ENCODE measurements at regions not wholly inside any gene's neighbourhood (a gene's known extent, or its start where the extent isn't known, plus 50 kb on each side); places are given as distances from the start of the nearest gene placed in this dataset.

DNA sequence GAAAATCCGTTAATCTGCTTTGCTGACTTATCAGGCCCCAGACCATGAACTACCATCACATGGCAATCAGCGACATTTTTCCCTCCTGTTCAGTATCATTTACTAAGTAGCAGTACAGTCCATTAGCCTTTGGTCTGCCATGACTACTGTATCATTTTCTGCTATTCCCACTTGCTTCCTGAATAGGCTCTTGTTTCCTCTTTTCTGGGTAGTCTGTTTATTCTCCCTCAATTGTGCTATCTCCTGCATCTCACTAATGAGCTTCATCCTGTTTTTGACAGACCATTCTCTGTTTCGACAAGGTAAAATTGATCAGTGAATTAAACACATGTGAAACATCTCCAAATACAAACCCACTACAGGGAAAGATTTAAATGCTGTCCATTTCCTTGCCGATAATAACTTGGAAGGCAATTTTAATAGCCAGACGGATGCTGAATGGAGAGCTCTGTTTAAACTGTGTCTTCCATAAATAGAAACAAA lies 263.5 kb upstream of the ANKRD55 start:
- no peak overlapping the region for H3K4me3 ChIP-seq (ENCODE audit: low read depth, low read length)
- no peak for TF ChIP-seq CTCF (conservative IDR thresholded peaks at IDR 0.05; ENCODE audit: low read depth, low read length)
- no peak for DNase-seq (ENCODE audit: low read depth)

GRCh38 chr5:56494300-56494731 lies 261.2 kb upstream of the ANKRD55 start:
- TF ChIP-seq CTCF (conservative IDR thresholded peaks at IDR 0.05; ENCODE audit: low read depth, low read length): no peak
- H3K4me3 ChIP-seq (ENCODE audit: low read depth, low read length): no peak overlapping the region
- DNase-seq (ENCODE audit: low read depth): peak; percentile 16

GRCh38 chr5:56493766-56494165 lies 260.6 kb upstream of the ANKRD55 start:
- no peak for DNase-seq (ENCODE audit: low read depth)
- TF ChIP-seq CTCF (conservative IDR thresholded peaks at IDR 0.05; ENCODE audit: low read depth, low read length): no peak
- H3K4me3 ChIP-seq (ENCODE audit: low read depth, low read length): no peak overlapping the region

- TF ChIP-seq CTCF (conservative IDR thresholded peaks at IDR 0.05; ENCODE audit: low read depth, low read length): no peak
- H3K4me3 ChIP-seq (ENCODE audit: low read depth, low read length): no peak overlapping the region
- no peak for DNase-seq (ENCODE audit: low read depth)
Measured at GRCh38 chr5:56493308-56493707, 260.2 kb upstream of the ANKRD55 start.

DNA sequence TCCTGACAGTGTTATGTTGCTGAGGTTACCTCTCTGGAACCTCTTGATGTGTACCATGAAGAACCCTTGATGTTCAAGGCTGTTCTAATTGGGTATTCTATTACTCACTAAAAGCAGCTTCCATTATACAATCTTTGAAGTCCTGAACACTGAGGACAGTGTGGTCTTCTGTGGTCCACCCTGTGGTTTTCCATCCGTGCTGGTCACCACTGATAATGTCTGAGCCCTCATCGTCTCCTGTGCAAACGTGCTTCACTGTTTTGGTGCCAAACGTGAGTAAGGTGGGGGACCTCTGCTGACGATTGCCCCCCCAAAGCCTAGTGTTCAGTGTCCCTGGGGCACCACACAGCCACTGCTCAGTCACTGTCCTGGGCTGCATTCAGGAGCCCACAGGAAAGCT lies 259.7 kb upstream of the ANKRD55 start:
- H3K4me3 ChIP-seq (ENCODE audit: low read depth, low read length): no peak overlapping the region
- no peak for TF ChIP-seq CTCF (conservative IDR thresholded peaks at IDR 0.05; ENCODE audit: low read depth, low read length)
- no peak for DNase-seq (ENCODE audit: low read depth)

- no peak for TF ChIP-seq CTCF (conservative IDR thresholded peaks at IDR 0.05; ENCODE audit: low read depth, low read length)
- H3K4me3 ChIP-seq (ENCODE audit: low read depth, low read length): no peak overlapping the region
- peak; percentile 66 for DNase-seq (ENCODE audit: low read depth)
Measured at GRCh38 chr5:56490971-56491468, 257.9 kb upstream of the ANKRD55 start.

DNA sequence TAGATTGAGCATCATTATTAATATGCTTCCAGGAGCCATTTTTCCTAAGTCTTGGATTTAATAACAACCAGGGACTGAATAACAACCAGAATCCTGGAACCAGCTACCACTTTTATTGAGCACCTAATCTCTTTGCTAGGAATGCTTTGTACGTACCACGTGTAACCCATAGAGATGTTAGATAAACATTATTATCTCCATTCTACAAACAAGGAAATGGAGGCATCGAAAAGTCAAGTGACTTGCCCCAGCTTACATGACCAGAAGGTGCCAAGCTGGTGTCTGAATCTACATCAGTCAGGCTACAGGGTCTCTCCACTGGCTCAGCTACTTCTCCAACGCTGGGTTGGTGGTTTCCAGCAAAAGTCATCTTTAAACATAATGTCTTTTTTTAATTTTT lies 256.1 kb upstream of the ANKRD55 start:
- H3K4me3 ChIP-seq (ENCODE audit: low read depth, low read length): no peak overlapping the region
- TF ChIP-seq CTCF (conservative IDR thresholded peaks at IDR 0.05; ENCODE audit: low read depth, low read length): no peak
- DNase-seq (ENCODE audit: low read depth): no peak
